ENCODE measurements at regions not wholly inside any gene's neighbourhood (a gene's known extent, or its start where the extent isn't known, plus 50 kb on each side); places are given as distances from the start of the nearest gene placed in this dataset.

DNA sequence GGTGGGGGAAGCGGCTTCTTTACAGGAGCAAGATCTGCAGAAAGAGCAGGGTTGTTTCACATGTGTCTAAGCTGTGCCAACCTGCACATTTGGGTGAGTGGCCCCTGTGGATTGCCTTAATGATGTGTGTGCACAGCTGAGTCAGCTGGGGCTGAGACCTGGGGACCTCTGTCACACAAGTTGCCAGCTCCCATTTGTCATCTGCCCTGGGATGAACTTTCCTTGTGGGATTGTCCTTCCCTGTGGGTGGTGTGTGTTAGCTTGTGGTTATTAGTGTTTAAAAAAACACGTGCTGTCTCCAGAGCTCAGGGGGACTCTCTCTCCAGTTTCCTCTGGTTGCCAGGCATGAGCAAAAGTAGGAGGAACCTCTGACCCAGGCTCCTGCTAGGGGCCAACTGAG is 400.5 kb upstream of the CCL2 start:
- DNase-seq (ENCODE audit: low spot score), result no peak
- no peaks in the 10 kb centered on the region for H3K36me3 ChIP-seq (ENCODE audit: control insufficient read depth in 4 of 4, insufficient read depth in 3 of 4, low read depth in 1 of 4, low read length in 3 of 4)
- no peak overlapping the region for H3K4me3 ChIP-seq (ENCODE audit: low read depth in 1 of 3, low read length in 3 of 3)
- no peak overlapping the region for H3K27ac ChIP-seq (ENCODE audit: low read depth in 1 of 2, low read length in 2 of 2)
- WGBS, result 57% methylated on average over 2 of the region's 2 CpGs
- H3K9me3 ChIP-seq (ENCODE audit: control insufficient read depth in 4 of 4, low read length in 3 of 4), result no peaks in the 10 kb centered on the region
- peaks cover 0 to 10% (median 2%) of the 10 kb centered on the region in 4 donors for H3K27me3 ChIP-seq (ENCODE audit: control insufficient read depth in 4 of 4, insufficient read depth in 4 of 4, low read length in 3 of 4)
- no peaks in the 10 kb centered on the region for H3K4me1 ChIP-seq (ENCODE audit: control insufficient read depth in 4 of 4, insufficient read depth in 4 of 4, low read length in 3 of 4)
- H3K9ac ChIP-seq (ENCODE audit: low read depth in 1 of 2, low read length in 2 of 2), result no peak overlapping the region
- TF ChIP-seq, protein P1, sequence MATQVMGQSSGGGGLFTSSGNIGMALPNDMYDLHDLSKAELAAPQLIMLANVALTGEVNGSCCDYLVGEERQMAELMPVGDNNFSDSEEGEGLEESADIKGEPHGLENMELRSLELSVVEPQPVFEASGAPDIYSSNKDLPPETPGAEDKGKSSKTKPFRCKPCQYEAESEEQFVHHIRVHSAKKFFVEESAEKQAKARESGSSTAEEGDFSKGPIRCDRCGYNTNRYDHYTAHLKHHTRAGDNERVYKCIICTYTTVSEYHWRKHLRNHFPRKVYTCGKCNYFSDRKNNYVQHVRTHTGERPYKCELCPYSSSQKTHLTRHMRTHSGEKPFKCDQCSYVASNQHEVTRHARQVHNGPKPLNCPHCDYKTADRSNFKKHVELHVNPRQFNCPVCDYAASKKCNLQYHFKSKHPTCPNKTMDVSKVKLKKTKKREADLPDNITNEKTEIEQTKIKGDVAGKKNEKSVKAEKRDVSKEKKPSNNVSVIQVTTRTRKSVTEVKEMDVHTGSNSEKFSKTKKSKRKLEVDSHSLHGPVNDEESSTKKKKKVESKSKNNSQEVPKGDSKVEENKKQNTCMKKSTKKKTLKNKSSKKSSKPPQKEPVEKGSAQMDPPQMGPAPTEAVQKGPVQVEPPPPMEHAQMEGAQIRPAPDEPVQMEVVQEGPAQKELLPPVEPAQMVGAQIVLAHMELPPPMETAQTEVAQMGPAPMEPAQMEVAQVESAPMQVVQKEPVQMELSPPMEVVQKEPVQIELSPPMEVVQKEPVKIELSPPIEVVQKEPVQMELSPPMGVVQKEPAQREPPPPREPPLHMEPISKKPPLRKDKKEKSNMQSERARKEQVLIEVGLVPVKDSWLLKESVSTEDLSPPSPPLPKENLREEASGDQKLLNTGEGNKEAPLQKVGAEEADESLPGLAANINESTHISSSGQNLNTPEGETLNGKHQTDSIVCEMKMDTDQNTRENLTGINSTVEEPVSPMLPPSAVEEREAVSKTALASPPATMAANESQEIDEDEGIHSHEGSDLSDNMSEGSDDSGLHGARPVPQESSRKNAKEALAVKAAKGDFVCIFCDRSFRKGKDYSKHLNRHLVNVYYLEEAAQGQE (IDR thresholded peaks at IDR 0.05), result no peak
- TF ChIP-seq FOXA2 (IDR thresholded peaks at IDR 0.05) (no peak), RAD21 (IDR thresholded peaks at IDR 0.05) (no peak), TAF1 (conservative IDR thresholded peaks at IDR 0.05) (no peak), NR2F2 (IDR thresholded peaks at IDR 0.05) (no peak), GABPA (IDR thresholded peaks at IDR 0.05 in 1 of 2, conservative IDR thresholded peaks at IDR 0.05 in 1 of 2) (no peak), EGR1 (IDR thresholded peaks at IDR 0.05; ENCODE audit: low read depth in 2 of 2) (no peak), SP1 (IDR thresholded peaks at IDR 0.05) (no peak), HNF4G (IDR thresholded peaks at IDR 0.05) (no peak)
- TF ChIP-seq, protein P2, sequence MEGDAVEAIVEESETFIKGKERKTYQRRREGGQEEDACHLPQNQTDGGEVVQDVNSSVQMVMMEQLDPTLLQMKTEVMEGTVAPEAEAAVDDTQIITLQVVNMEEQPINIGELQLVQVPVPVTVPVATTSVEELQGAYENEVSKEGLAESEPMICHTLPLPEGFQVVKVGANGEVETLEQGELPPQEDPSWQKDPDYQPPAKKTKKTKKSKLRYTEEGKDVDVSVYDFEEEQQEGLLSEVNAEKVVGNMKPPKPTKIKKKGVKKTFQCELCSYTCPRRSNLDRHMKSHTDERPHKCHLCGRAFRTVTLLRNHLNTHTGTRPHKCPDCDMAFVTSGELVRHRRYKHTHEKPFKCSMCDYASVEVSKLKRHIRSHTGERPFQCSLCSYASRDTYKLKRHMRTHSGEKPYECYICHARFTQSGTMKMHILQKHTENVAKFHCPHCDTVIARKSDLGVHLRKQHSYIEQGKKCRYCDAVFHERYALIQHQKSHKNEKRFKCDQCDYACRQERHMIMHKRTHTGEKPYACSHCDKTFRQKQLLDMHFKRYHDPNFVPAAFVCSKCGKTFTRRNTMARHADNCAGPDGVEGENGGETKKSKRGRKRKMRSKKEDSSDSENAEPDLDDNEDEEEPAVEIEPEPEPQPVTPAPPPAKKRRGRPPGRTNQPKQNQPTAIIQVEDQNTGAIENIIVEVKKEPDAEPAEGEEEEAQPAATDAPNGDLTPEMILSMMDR (IDR thresholded peaks at IDR 0.05; ENCODE audit: low read depth, low read length, missing input control), result no peak
- TF ChIP-seq, protein P3, sequence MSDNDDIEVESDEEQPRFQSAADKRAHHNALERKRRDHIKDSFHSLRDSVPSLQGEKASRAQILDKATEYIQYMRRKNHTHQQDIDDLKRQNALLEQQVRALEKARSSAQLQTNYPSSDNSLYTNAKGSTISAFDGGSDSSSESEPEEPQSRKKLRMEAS (IDR thresholded peaks at IDR 0.05), result no peak
- TF ChIP-seq, protein P4, sequence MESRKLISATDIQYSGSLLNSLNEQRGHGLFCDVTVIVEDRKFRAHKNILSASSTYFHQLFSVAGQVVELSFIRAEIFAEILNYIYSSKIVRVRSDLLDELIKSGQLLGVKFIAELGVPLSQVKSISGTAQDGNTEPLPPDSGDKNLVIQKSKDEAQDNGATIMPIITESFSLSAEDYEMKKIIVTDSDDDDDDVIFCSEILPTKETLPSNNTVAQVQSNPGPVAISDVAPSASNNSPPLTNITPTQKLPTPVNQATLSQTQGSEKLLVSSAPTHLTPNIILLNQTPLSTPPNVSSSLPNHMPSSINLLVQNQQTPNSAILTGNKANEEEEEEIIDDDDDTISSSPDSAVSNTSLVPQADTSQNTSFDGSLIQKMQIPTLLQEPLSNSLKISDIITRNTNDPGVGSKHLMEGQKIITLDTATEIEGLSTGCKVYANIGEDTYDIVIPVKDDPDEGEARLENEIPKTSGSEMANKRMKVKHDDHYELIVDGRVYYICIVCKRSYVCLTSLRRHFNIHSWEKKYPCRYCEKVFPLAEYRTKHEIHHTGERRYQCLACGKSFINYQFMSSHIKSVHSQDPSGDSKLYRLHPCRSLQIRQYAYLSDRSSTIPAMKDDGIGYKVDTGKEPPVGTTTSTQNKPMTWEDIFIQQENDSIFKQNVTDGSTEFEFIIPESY (IDR thresholded peaks at IDR 0.05), result no peak
- TF ChIP-seq, protein P5, sequence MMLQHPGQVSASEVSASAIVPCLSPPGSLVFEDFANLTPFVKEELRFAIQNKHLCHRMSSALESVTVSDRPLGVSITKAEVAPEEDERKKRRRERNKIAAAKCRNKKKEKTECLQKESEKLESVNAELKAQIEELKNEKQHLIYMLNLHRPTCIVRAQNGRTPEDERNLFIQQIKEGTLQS (IDR thresholded peaks at IDR 0.05), result no peak

DNA sequence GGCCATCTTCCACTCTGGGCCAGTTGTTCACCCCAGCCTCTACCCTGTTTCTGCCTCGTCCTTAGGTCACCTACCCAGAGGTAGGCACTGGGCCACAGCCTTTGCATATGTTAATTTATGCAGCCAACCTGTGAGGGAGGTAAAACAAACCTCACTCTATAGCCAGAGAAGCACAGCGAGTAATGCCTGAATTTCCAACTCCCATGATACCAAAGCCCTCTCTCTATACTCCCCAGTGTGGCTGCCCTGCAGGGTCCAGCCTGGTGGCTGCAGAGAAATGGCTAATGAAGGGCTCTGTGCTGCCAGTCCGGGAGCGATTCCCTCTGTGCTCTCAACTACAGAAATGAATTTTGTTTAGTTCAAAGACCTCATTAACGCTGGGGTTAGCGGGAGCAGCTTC is 397.0 kb upstream of the CCL2 start:
- H3K27me3 ChIP-seq (ENCODE audit: control insufficient read depth in 4 of 4, insufficient read depth in 4 of 4, low read length in 3 of 4), result peaks cover under 1 to 14% (median 2%) of the 10 kb centered on the region in 4 donors
- TF ChIP-seq FOXA1 (IDR thresholded peaks at IDR 0.05) (no peak), HNF4G (IDR thresholded peaks at IDR 0.05) (no peak), FOXA2 (IDR thresholded peaks at IDR 0.05) (no peak), NR2F2 (IDR thresholded peaks at IDR 0.05) (no peak), YY1 (IDR thresholded peaks at IDR 0.05) (no peak), SP1 (IDR thresholded peaks at IDR 0.05) (no peak), EGR1 (IDR thresholded peaks at IDR 0.05; ENCODE audit: low read depth in 2 of 2) (no peak), TAF1 (conservative IDR thresholded peaks at IDR 0.05) (no peak), HNF4A (conservative IDR thresholded peaks at IDR 0.05) (no peak), RAD21 (IDR thresholded peaks at IDR 0.05) (no peak), RXRA (IDR thresholded peaks at IDR 0.05) (no peak)
- TF ChIP-seq, protein P1 (IDR thresholded peaks at IDR 0.05), result no peak
- TF ChIP-seq, protein P2 (IDR thresholded peaks at IDR 0.05; ENCODE audit: low read depth, low read length, missing input control), result no peak
- TF ChIP-seq, protein P3 (IDR thresholded peaks at IDR 0.05), result no peak

More for the DNA sequence above, 397.0 kb upstream of the CCL2 start:
- Histone ChIP-seq H3K9ac (ENCODE audit: low read depth in 1 of 2, low read length in 2 of 2) (no peak overlapping the region), H3K36me3 (ENCODE audit: control insufficient read depth in 4 of 4, insufficient read depth in 3 of 4, low read depth in 1 of 4, low read length in 3 of 4) (no peaks in the 10 kb centered on the region), H3K27ac (ENCODE audit: low read depth in 1 of 2, low read length in 2 of 2) (no peak overlapping the region), H3K4me1 (ENCODE audit: control insufficient read depth in 4 of 4, insufficient read depth in 4 of 4, low read length in 3 of 4) (no peaks in the 10 kb centered on the region), H3K9me3 (ENCODE audit: control insufficient read depth in 4 of 4, low read length in 3 of 4) (no peaks in the 10 kb centered on the region), H3K4me3 (ENCODE audit: low read depth in 1 of 3, low read length in 3 of 3) (no peak overlapping the region)
- 49% methylated on average over 6 of the region's 6 CpGs for WGBS
- DNase-seq (ENCODE audit: low spot score), result no peak

Data from liver (tissue), 8 donors.